Activated naive CD8-positive, alpha-beta T cell treated with anti-CD3 and anti-CD28 coated beads for 36 hours (primary cell): ENCODE measurements at regions not wholly inside any gene's neighbourhood (a gene's known extent, or its start where the extent isn't known, plus 50 kb on each side); places are given as distances from the start of the nearest gene placed in this dataset.

Source experiments
- DNase-seq: peaks from one replicate; pipeline ENCODE4 v3.0.0; 2021
- H3K27ac Mint-ChIP-seq: one replicate; pipeline ENCODE4 v1.8.0; 2022; ENCODE audit warnings: mild to moderate bottlenecking, moderate library complexity, mixed read lengths
- H3K27me3 Mint-ChIP-seq: one replicate; pipeline ENCODE4 v1.8.0; 2022; ENCODE audit warnings: mild to moderate bottlenecking, mixed read lengths
- H3K36me3 Mint-ChIP-seq: one replicate; pipeline ENCODE4 v1.8.0; 2021; ENCODE audit warnings: mild to moderate bottlenecking, mixed read lengths
- H3K4me1 Mint-ChIP-seq: one replicate; pipeline ENCODE4 v1.8.0; 2021; ENCODE audit warnings: mixed read lengths
- H3K4me3 Mint-ChIP-seq: one replicate; pipeline ENCODE4 v1.8.0; 2022; ENCODE audit warnings: mild to moderate bottlenecking, moderate library complexity, mixed read lengths
- H3K9me3 Mint-ChIP-seq: one replicate; pipeline ENCODE4 v1.8.0; 2022; ENCODE audit warnings: mixed read lengths

GRCh38 chr5:175250426-175250825 is 193.6 kb downstream of the DRD1 start:
- no peak overlapping the region for H3K4me3 Mint-ChIP-seq
- no peak overlapping the region for H3K27ac Mint-ChIP-seq
- H3K9me3 Mint-ChIP-seq, result no peaks in the 10 kb centered on the region
- DNase-seq, result no peak
- peaks cover 1% of the 10 kb centered on the region for H3K4me1 Mint-ChIP-seq
- peaks cover 11% of the 10 kb centered on the region for H3K27me3 Mint-ChIP-seq
- H3K36me3 Mint-ChIP-seq, result no peaks in the 10 kb centered on the region

- H3K36me3 Mint-ChIP-seq, result no peaks in the 10 kb centered on the region
- peaks cover 12% of the 10 kb centered on the region for H3K27me3 Mint-ChIP-seq
- no peak overlapping the region for H3K27ac Mint-ChIP-seq
- no peaks in the 10 kb centered on the region for H3K9me3 Mint-ChIP-seq
- DNase-seq, result no peak
- no peaks in the 10 kb centered on the region for H3K4me1 Mint-ChIP-seq
- H3K4me3 Mint-ChIP-seq, result no peak overlapping the region
Observed at GRCh38 chr5:175248416-175248905, 195.5 kb downstream of the DRD1 start.

GRCh38 chr5:175246889-175247520 is 197.0 kb downstream of the DRD1 start:
- Mint-ChIP-seq H3K4me1 (no peaks in the 10 kb centered on the region), H3K36me3 (no peaks in the 10 kb centered on the region), H3K27ac (no peak overlapping the region), H3K4me3 (no peak overlapping the region), H3K9me3 (no peaks in the 10 kb centered on the region), H3K27me3 (peaks cover 18% of the 10 kb centered on the region)
- DNase-seq, result no peak

- H3K36me3 Mint-ChIP-seq, result no peaks in the 10 kb centered on the region
- H3K27me3 Mint-ChIP-seq, result peaks cover 22% of the 10 kb centered on the region
- H3K4me1 Mint-ChIP-seq, result no peaks in the 10 kb centered on the region
- H3K27ac Mint-ChIP-seq, result no peak overlapping the region
- no peaks in the 10 kb centered on the region for H3K9me3 Mint-ChIP-seq
- peak; percentile 37 for DNase-seq
- H3K4me3 Mint-ChIP-seq, result no peak overlapping the region
Observed at GRCh38 chr5:175246242-175246888, 197.6 kb downstream of the DRD1 start.

- Mint-ChIP-seq H3K9me3 (no peaks in the 10 kb centered on the region), H3K27ac (no peak overlapping the region), H3K4me1 (no peaks in the 10 kb centered on the region), H3K36me3 (no peaks in the 10 kb centered on the region), H3K4me3 (no peak overlapping the region), H3K27me3 (peaks cover 38% of the 10 kb centered on the region)
- no peak for DNase-seq
Observed at GRCh38 chr5:175243441-175243840, 200.5 kb downstream of the DRD1 start.

GRCh38 chr5:175242207-175242606 is 201.8 kb downstream of the DRD1 start:
- no peak for DNase-seq
- Mint-ChIP-seq H3K27me3 (peaks cover 47% of the 10 kb centered on the region), H3K4me3 (no peak overlapping the region), H3K9me3 (no peaks in the 10 kb centered on the region), H3K36me3 (no peaks in the 10 kb centered on the region), H3K4me1 (no peaks in the 10 kb centered on the region), H3K27ac (no peak overlapping the region)

GRCh38 chr5:175238326-175238725 is 205.7 kb downstream of the DRD1 start:
- no peak overlapping the region for H3K27ac Mint-ChIP-seq
- no peak for DNase-seq
- no peaks in the 10 kb centered on the region for H3K36me3 Mint-ChIP-seq
- no peak overlapping the region for H3K4me3 Mint-ChIP-seq
- peaks cover 47% of the 10 kb centered on the region for H3K27me3 Mint-ChIP-seq
- H3K9me3 Mint-ChIP-seq, result no peaks in the 10 kb centered on the region
- H3K4me1 Mint-ChIP-seq, result no peaks in the 10 kb centered on the region

- no peak for DNase-seq
- Mint-ChIP-seq H3K36me3 (no peaks in the 10 kb centered on the region), H3K4me3 (no peak overlapping the region), H3K4me1 (no peaks in the 10 kb centered on the region), H3K27ac (no peak overlapping the region), H3K9me3 (no peaks in the 10 kb centered on the region), H3K27me3 (peaks cover 46% of the 10 kb centered on the region)
Observed at GRCh38 chr5:175236176-175236575, 207.8 kb downstream of the DRD1 start.

- no peak for DNase-seq
- Mint-ChIP-seq H3K4me1 (no peaks in the 10 kb centered on the region), H3K27ac (no peak overlapping the region), H3K27me3 (peaks cover 44% of the 10 kb centered on the region), H3K9me3 (no peaks in the 10 kb centered on the region), H3K4me3 (no peak overlapping the region), H3K36me3 (no peaks in the 10 kb centered on the region)
Observed at GRCh38 chr5:175235251-175235960, 208.6 kb downstream of the DRD1 start.

GRCh38 chr5:175230299-175230698 is 213.7 kb downstream of the DRD1 start:
- Mint-ChIP-seq H3K4me1 (no peaks in the 10 kb centered on the region), H3K9me3 (no peaks in the 10 kb centered on the region), H3K4me3 (no peak overlapping the region), H3K27ac (no peak overlapping the region), H3K36me3 (no peaks in the 10 kb centered on the region), H3K27me3 (peaks cover 19% of the 10 kb centered on the region)
- no peak for DNase-seq

GRCh38 chr5:175226506-175226905 is 217.5 kb downstream of the DRD1 start:
- no peaks in the 10 kb centered on the region for H3K36me3 Mint-ChIP-seq
- H3K9me3 Mint-ChIP-seq, result no peaks in the 10 kb centered on the region
- peaks cover 13% of the 10 kb centered on the region for H3K27me3 Mint-ChIP-seq
- H3K4me3 Mint-ChIP-seq, result no peak overlapping the region
- no peak overlapping the region for H3K27ac Mint-ChIP-seq
- no peak for DNase-seq
- H3K4me1 Mint-ChIP-seq, result no peaks in the 10 kb centered on the region

- no peak overlapping the region for H3K4me3 Mint-ChIP-seq
- no peaks in the 10 kb centered on the region for H3K9me3 Mint-ChIP-seq
- H3K27me3 Mint-ChIP-seq, result peaks cover 9% of the 10 kb centered on the region
- H3K27ac Mint-ChIP-seq, result no peak overlapping the region
- no peak for DNase-seq
- H3K36me3 Mint-ChIP-seq, result no peaks in the 10 kb centered on the region
- no peaks in the 10 kb centered on the region for H3K4me1 Mint-ChIP-seq
Observed at GRCh38 chr5:175223291-175223690, 220.7 kb downstream of the DRD1 start.

GRCh38 chr5:175222621-175223020 is 221.4 kb downstream of the DRD1 start:
- Mint-ChIP-seq H3K4me1 (no peaks in the 10 kb centered on the region), H3K27me3 (peaks cover 9% of the 10 kb centered on the region), H3K27ac (no peak overlapping the region), H3K4me3 (no peak overlapping the region), H3K36me3 (no peaks in the 10 kb centered on the region), H3K9me3 (no peaks in the 10 kb centered on the region)
- no peak for DNase-seq

GRCh38 chr5:175220549-175220948 is 223.4 kb downstream of the DRD1 start:
- H3K36me3 Mint-ChIP-seq, result no peaks in the 10 kb centered on the region
- H3K4me1 Mint-ChIP-seq, result no peaks in the 10 kb centered on the region
- no peak overlapping the region for H3K27ac Mint-ChIP-seq
- no peak overlapping the region for H3K4me3 Mint-ChIP-seq
- no peaks in the 10 kb centered on the region for H3K9me3 Mint-ChIP-seq
- DNase-seq, result no peak
- peaks cover 13% of the 10 kb centered on the region for H3K27me3 Mint-ChIP-seq

- H3K27me3 Mint-ChIP-seq, result peaks cover 13% of the 10 kb centered on the region
- no peak for DNase-seq
- no peak overlapping the region for H3K27ac Mint-ChIP-seq
- H3K4me1 Mint-ChIP-seq, result no peaks in the 10 kb centered on the region
- H3K9me3 Mint-ChIP-seq, result no peaks in the 10 kb centered on the region
- no peak overlapping the region for H3K4me3 Mint-ChIP-seq
- no peaks in the 10 kb centered on the region for H3K36me3 Mint-ChIP-seq
Observed at GRCh38 chr5:175219366-175219765, 224.6 kb downstream of the DRD1 start.
